Keratinocyte (primary cell): ENCODE measurements at regions not wholly inside any gene's neighbourhood (a gene's known extent, or its start where the extent isn't known, plus 50 kb on each side); places are given as distances from the start of the nearest gene placed in this dataset.

Experiments used
- DNase-seq: peaks from one replicate; pipeline ENCODE4 v3.0.0-alpha.2; 2011; ENCODE audit warnings: low read depth, missing footprints, low spot score
- FAIRE-seq: peaks from 2 replicates; lab custom pipeline; 2011; peaks lifted over from hg19 to GRCh38; lab: Jason Lieb, UNC
- H2AFZ ChIP-seq: 2 replicates; pipeline ENCODE4 v1.6.0; 2012; ENCODE audit warnings: low read length, control low read depth, inconsistent platforms; ENCODE audit not compliant: control insufficient read depth
- H3K27ac ChIP-seq: 2 replicates; pipeline ENCODE4 v1.5.1; 2011; ENCODE audit warnings: low read length; ENCODE audit not compliant: control insufficient read depth, insufficient read depth
- H3K27me3 ChIP-seq: 3 replicates; pipeline ENCODE4 v1.6.0; 2011; ENCODE audit warnings: low read length; ENCODE audit not compliant: control insufficient read depth, insufficient read depth; ENCODE audit errors: extremely low read depth
- H3K36me3 ChIP-seq, 2 experiments: 2 replicates in 1 of 2; 3 replicates in 1 of 2; pipeline ENCODE4 v1.5.1; 2011; ENCODE audit warnings: low read length in 2 of 2, mild to moderate bottlenecking in 1 of 2; ENCODE audit not compliant: control insufficient read depth in 2 of 2, insufficient read depth in 2 of 2; ENCODE audit errors: extremely low read depth in 1 of 2
- H3K4me1 ChIP-seq: 3 replicates; pipeline ENCODE4 v1.5.1; 2011; ENCODE audit warnings: low read length; ENCODE audit not compliant: control insufficient read depth, insufficient read depth; ENCODE audit errors: extremely low read depth
- H3K4me2 ChIP-seq: 3 replicates; pipeline ENCODE4 v1.6.0; 2011; ENCODE audit warnings: low read depth, low read length; ENCODE audit not compliant: control insufficient read depth, insufficient read depth; ENCODE audit errors: extremely low read depth
- H3K4me3 ChIP-seq, 3 experiments: fragments of 200-600 bp in 1 of 3; sonication (generic) in 1 of 3; 2 replicates in 2 of 3; 3 replicates in 1 of 3; pipeline ENCODE4 v1.5.1; 2011 to 2016; ENCODE audit warnings: low read length in 3 of 3, mild to moderate bottlenecking in 3 of 3, control low read depth in 2 of 3, inconsistent platforms in 1 of 3, low read depth in 1 of 3, mixed read lengths in 1 of 3, mixed run types in 1 of 3, moderate library complexity in 1 of 3; ENCODE audit not compliant: control insufficient read depth in 2 of 3, insufficient read depth in 2 of 3; ENCODE audit errors: extremely low read depth in 1 of 3
- H3K79me2 ChIP-seq: 2 replicates; pipeline ENCODE4 v1.6.0; 2012; ENCODE audit warnings: low read length; ENCODE audit not compliant: control insufficient read depth, insufficient read depth
- H3K9ac ChIP-seq: 3 replicates; pipeline ENCODE4 v1.6.0; 2011; ENCODE audit warnings: low read length; ENCODE audit not compliant: control insufficient read depth, insufficient read depth; ENCODE audit errors: extremely low read depth
- H3K9me1 ChIP-seq: 3 replicates; pipeline ENCODE4 v1.6.0; 2011; ENCODE audit warnings: low read length; ENCODE audit not compliant: control insufficient read depth, insufficient read depth; ENCODE audit errors: extremely low read depth
- H3K9me3 ChIP-seq: 2 replicates; pipeline ENCODE4 v1.5.1; 2012; ENCODE audit warnings: low read depth, low read length; ENCODE audit not compliant: control insufficient read depth
- H4K20me1 ChIP-seq: 3 replicates; pipeline ENCODE4 v1.6.0; 2011; ENCODE audit warnings: low read length; ENCODE audit not compliant: control insufficient read depth, insufficient read depth; ENCODE audit errors: extremely low read depth
- EZH2 ChIP-seq: IDR thresholded peaks from one replicate; pipeline ENCODE4 v1.6.1; 2012; ENCODE audit warnings: inconsistent platforms, mild to moderate bottlenecking, low read length, moderate library complexity
- dilution Hi-C: fragments of 300-500 bp; cut with MboI; formaldehyde crosslinking; loops from one replicate; pipeline ENCODE4 v1.7.0; 2020; ENCODE audit warnings: low sequenced_read_pairs; ENCODE audit not compliant: extremely low pct_ligation_motif_present
- TF ChIP-seq, protein P1 (sequence below), 3 experiments: IDR thresholded peaks in 1 of 3; conservative IDR thresholded peaks in 1 of 3; optimal IDR thresholded peaks in 1 of 3; 2 replicates in 2 of 3; 3 replicates in 1 of 3; pipeline versions ENCODE3 to v1.5.1; 2011; ENCODE audit warnings: low read length in 3 of 3, mild to moderate bottlenecking in 3 of 3, moderate library complexity in 2 of 3, control low read depth in 1 of 3, inconsistent platforms in 1 of 3; ENCODE audit not compliant: insufficient read depth in 2 of 3; ENCODE audit errors: extremely low read depth in 1 of 3

DNA sequence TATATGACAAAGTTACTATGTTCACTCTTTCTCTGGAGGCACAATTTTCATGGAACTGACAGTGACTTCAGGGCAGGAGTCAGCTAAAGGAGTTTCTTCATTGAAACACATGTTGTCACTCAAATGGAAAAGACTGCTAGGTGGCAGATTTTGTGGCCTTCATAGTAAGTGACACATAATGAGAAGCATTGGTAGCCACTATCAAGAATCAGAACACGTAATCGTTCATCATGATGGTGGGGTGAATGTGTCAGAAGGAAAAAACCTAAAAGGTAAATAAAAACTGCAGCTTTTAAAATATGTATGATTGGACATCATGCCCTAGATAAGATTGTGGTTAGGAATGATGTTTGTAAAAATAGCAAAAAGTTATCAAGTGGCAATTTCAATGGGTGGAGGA lies 1491.0 kb downstream of the SI start:
- no peak for DNase-seq
- H3K4me1 ChIP-seq = no peaks in the 10 kb centered on the region
- H3K36me3 ChIP-seq = no peaks in the 10 kb centered on the region
- no peak for FAIRE-seq
- H3K4me3 ChIP-seq = no peak overlapping the region
- dilution Hi-C loops = no loop called here
- no peak overlapping the region for H2AFZ ChIP-seq
- no peak overlapping the region for H3K4me2 ChIP-seq
- no peaks in the 10 kb centered on the region for H3K27me3 ChIP-seq
- H3K9ac ChIP-seq = no peak overlapping the region
- H3K9me1 ChIP-seq = no peaks in the 10 kb centered on the region
- H4K20me1 ChIP-seq = no peaks in the 10 kb centered on the region
- TF ChIP-seq, protein P1, sequence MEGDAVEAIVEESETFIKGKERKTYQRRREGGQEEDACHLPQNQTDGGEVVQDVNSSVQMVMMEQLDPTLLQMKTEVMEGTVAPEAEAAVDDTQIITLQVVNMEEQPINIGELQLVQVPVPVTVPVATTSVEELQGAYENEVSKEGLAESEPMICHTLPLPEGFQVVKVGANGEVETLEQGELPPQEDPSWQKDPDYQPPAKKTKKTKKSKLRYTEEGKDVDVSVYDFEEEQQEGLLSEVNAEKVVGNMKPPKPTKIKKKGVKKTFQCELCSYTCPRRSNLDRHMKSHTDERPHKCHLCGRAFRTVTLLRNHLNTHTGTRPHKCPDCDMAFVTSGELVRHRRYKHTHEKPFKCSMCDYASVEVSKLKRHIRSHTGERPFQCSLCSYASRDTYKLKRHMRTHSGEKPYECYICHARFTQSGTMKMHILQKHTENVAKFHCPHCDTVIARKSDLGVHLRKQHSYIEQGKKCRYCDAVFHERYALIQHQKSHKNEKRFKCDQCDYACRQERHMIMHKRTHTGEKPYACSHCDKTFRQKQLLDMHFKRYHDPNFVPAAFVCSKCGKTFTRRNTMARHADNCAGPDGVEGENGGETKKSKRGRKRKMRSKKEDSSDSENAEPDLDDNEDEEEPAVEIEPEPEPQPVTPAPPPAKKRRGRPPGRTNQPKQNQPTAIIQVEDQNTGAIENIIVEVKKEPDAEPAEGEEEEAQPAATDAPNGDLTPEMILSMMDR (optimal IDR thresholded peaks at IDR 0.05 in 1 of 3, IDR thresholded peaks at IDR 0.05 in 1 of 3, conservative IDR thresholded peaks at IDR 0.05 in 1 of 3; ENCODE audit: extremely low read depth in 1 of 3, insufficient read depth in 2 of 3, low read length in 3 of 3) = no peak
- TF ChIP-seq EZH2 = no peak
- no peak overlapping the region for H3K27ac ChIP-seq
- H3K79me2 ChIP-seq = no peaks in the 10 kb centered on the region
- H3K9me3 ChIP-seq = no peaks in the 10 kb centered on the region

DNA sequence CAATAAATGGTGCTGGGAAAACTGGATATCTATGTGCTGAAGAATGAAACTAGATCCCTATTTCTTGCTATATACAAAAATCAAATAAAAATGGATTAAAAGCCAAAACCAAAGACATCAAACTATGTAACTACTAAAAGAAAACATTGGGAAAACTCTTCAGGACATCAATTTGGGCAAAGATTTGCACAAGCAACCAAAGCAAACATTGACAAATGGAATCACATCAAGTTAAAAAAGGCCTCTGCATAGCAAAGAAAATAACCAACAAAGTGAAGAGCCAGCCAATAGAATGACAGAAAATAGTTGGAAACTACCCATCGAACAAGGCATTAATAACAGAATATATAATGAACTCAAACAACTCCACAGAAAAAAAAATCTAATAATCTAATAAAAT lies 1495.3 kb downstream of the SI start:
- H2AFZ ChIP-seq = no peak overlapping the region
- no peaks in the 10 kb centered on the region for H3K4me1 ChIP-seq
- H3K27ac ChIP-seq = no peak overlapping the region
- dilution Hi-C loops = no loop called here
- H3K79me2 ChIP-seq = no peaks in the 10 kb centered on the region
- DNase-seq (no peak), FAIRE-seq (no peak)
- no peak overlapping the region for H3K4me2 ChIP-seq
- H3K9me1 ChIP-seq = no peaks in the 10 kb centered on the region
- H4K20me1 ChIP-seq = no peaks in the 10 kb centered on the region
- TF ChIP-seq, protein P1 (optimal IDR thresholded peaks at IDR 0.05 in 1 of 3, IDR thresholded peaks at IDR 0.05 in 1 of 3, conservative IDR thresholded peaks at IDR 0.05 in 1 of 3; ENCODE audit: extremely low read depth in 1 of 3, insufficient read depth in 2 of 3, low read length in 3 of 3) = no peak
- TF ChIP-seq EZH2 = no peak
- H3K4me3 ChIP-seq = no peak overlapping the region
- no peak overlapping the region for H3K9ac ChIP-seq
- H3K9me3 ChIP-seq = no peaks in the 10 kb centered on the region
- no peaks in the 10 kb centered on the region for H3K27me3 ChIP-seq
- no peaks in the 10 kb centered on the region for H3K36me3 ChIP-seq
